HepG2 (cell line): ENCODE measurements at regions not wholly inside any gene's neighbourhood (a gene's known extent, or its start where the extent isn't known, plus 50 kb on each side); places are given as distances from the start of the nearest gene placed in this dataset.

Source experiments
- ATF7 ChIP-seq, 2 experiments: fragments of 450-650 bp in 1 of 2; sonication (generic) in 1 of 2; formaldehyde crosslinking in 1 of 2; IDR thresholded peaks; 2 replicates each; pipeline versions ENCODE4 v1.4.0 to v1.6.1; 2016 to 2020; ENCODE audit warnings: antibody characterized with exemption in 1 of 2, mild to moderate bottlenecking in 1 of 2, missing genetic modification reagents in 1 of 2
- CC2D1A ChIP-seq: sonication (generic); formaldehyde crosslinking; IDR thresholded peaks from 2 replicates; pipeline ENCODE4 v1.8.1; 2023; ENCODE audit warnings: mild to moderate bottlenecking, missing genetic modification reagents
- DR1 ChIP-seq: sonication (generic); formaldehyde crosslinking; IDR thresholded peaks from 2 replicates; pipeline ENCODE4 v1.8.0; 2021; ENCODE audit warnings: mild to moderate bottlenecking, missing genetic modification reagents, inconsistent platforms
- FOXK2 ChIP-seq: fragments of 450-650 bp; IDR thresholded peaks from 2 replicates; pipeline ENCODE4 v1.6.1; 2016
- FOXM1 ChIP-seq: sonication (generic); formaldehyde crosslinking; IDR thresholded peaks from 2 replicates; pipeline ENCODE4 v1.5.0; 2020; ENCODE audit warnings: missing genetic modification reagents
- GABPA ChIP-seq, 2 experiments: IDR thresholded peaks; 2 replicates each; pipeline ENCODE4 v1.6.1; 2011 to 2016; ENCODE audit warnings: low read depth in 2 of 2, low read length in 1 of 2, missing biosample characterization in 1 of 2, missing genetic modification characterization in 1 of 2
- HDAC6 ChIP-seq: fragments of 200-600 bp; sonication (generic); IDR thresholded peaks from 2 replicates; pipeline ENCODE4 v1.7.0; 2017; ENCODE audit warnings: mild to moderate bottlenecking, antibody characterized with exemption, low read length, low read depth
- HNRNPH1 ChIP-seq: fragments of 200-400 bp; formaldehyde crosslinking; optimal IDR thresholded peaks from 2 replicates; pipeline ENCODE3; 2017; ENCODE audit warnings: mild to moderate bottlenecking, low read depth, low read length
- JDP2 ChIP-seq: sonication (generic); formaldehyde crosslinking; IDR thresholded peaks from 2 replicates; pipeline ENCODE4 v1.8.1; 2022; ENCODE audit warnings: missing genetic modification reagents, borderline replicate concordance
- KAT8 ChIP-seq: IDR thresholded peaks from 2 replicates; pipeline ENCODE4 v1.6.1; 2016; ENCODE audit warnings: missing genetic modification reagents, missing compliant biosample characterization
- MED1 ChIP-seq: sonication (generic); formaldehyde crosslinking; IDR thresholded peaks from 2 replicates; pipeline ENCODE4 v1.4.0; 2020; ENCODE audit warnings: missing genetic modification reagents
- POLR2AphosphoS2 ChIP-seq: IDR thresholded peaks from 2 replicates; pipeline ENCODE4 v1.6.1; 2011; ENCODE audit warnings: low read depth, low read length, improper control_type of control experiment
- SAP130 ChIP-seq: IDR thresholded peaks from 2 replicates; pipeline ENCODE4 v1.6.1; 2016; ENCODE audit warnings: low read depth
- SOX5 ChIP-seq: IDR thresholded peaks from 2 replicates; pipeline ENCODE4 v1.6.1; 2016; ENCODE audit warnings: borderline replicate concordance
- SRY ChIP-seq: sonication (generic); formaldehyde crosslinking; IDR thresholded peaks from 2 replicates; pipeline ENCODE4 v1.8.0; 2022; ENCODE audit warnings: mild to moderate bottlenecking, missing genetic modification reagents
- YEATS4 ChIP-seq: sonication (generic); formaldehyde crosslinking; IDR thresholded peaks from 2 replicates; pipeline ENCODE4 v1.4.0; 2020; ENCODE audit warnings: missing genetic modification reagents, borderline replicate concordance
- ZNF577 ChIP-seq: sonication (generic); formaldehyde crosslinking; IDR thresholded peaks from 2 replicates; pipeline ENCODE4 v1.4.0; 2020; ENCODE audit warnings: mild to moderate bottlenecking, low read depth, missing genetic modification reagents, borderline replicate concordance
- ZNF674 ChIP-seq: sonication (generic); formaldehyde crosslinking; IDR thresholded peaks from 2 replicates; pipeline ENCODE4 v1.5.0; 2020; ENCODE audit warnings: low read depth, mild to moderate bottlenecking, missing genetic modification reagents
- TF ChIP-seq, protein P1 (sequence below): IDR thresholded peaks from 2 replicates; pipeline ENCODE4 v1.6.1; 2012; ENCODE audit warnings: low read length, improper control_type of control experiment
- TF ChIP-seq, protein P2 (sequence below): sonication (generic); formaldehyde crosslinking; conservative IDR thresholded peaks from 2 replicates; pipeline ENCODE4 v1.4.0; 2020; ENCODE audit warnings: missing genetic modification reagents
- TF ChIP-seq, protein P3 (sequence below): sonication (generic); formaldehyde crosslinking; IDR thresholded peaks from 2 replicates; pipeline ENCODE4 v1.9.0; 2021; ENCODE audit warnings: missing genetic modification reagents, borderline replicate concordance
- TF ChIP-seq, protein P4 (sequence below): sonication (generic); formaldehyde crosslinking; IDR thresholded peaks from 2 replicates; pipeline ENCODE4 v1.4.0; 2020; ENCODE audit warnings: missing genetic modification reagents

DNA sequence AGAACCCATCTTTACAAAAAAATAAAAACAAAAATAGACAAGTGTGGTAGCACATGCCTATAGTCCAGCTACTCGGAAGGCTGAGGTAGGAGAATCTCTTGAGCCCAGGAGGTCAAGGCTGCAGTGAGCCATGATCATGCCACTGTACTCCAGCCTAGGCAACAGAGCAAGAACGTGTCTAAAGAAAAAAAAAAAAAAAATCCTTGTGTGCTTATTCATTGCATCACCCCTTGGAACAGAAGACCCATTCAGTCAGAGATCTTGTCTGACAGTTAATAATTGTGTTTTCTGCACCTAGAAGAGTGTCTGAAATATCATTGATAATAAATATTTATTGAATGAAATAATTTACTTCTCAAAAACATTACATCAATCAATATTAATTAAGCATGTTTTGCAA is 97.4 kb upstream of the TBL1X start (continued):
- TF ChIP-seq, protein P1, sequence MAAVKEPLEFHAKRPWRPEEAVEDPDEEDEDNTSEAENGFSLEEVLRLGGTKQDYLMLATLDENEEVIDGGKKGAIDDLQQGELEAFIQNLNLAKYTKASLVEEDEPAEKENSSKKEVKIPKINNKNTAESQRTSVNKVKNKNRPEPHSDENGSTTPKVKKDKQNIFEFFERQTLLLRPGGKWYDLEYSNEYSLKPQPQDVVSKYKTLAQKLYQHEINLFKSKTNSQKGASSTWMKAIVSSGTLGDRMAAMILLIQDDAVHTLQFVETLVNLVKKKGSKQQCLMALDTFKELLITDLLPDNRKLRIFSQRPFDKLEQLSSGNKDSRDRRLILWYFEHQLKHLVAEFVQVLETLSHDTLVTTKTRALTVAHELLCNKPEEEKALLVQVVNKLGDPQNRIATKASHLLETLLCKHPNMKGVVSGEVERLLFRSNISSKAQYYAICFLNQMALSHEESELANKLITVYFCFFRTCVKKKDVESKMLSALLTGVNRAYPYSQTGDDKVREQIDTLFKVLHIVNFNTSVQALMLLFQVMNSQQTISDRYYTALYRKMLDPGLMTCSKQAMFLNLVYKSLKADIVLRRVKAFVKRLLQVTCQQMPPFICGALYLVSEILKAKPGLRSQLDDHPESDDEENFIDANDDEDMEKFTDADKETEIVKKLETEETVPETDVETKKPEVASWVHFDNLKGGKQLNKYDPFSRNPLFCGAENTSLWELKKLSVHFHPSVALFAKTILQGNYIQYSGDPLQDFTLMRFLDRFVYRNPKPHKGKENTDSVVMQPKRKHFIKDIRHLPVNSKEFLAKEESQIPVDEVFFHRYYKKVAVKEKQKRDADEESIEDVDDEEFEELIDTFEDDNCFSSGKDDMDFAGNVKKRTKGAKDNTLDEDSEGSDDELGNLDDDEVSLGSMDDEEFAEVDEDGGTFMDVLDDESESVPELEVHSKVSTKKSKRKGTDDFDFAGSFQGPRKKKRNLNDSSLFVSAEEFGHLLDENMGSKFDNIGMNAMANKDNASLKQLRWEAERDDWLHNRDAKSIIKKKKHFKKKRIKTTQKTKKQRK = no peak
- TF ChIP-seq DR1 (no peak), MED1 (CRISPR knock-in tag) (no peak), GABPA (IDR thresholded peaks at IDR 0.05; ENCODE audit: low read depth, low read length) (no peak), GABPA (CRISPR knock-in tag; IDR thresholded peaks at IDR 0.05; ENCODE audit: low read depth) (no peak), ATF7 (IDR thresholded peaks at IDR 0.05) (0 out of 2 replicates have a peak, but pooled peaks have one; percentile 15), ATF7 (CRISPR knock-in tag; IDR thresholded peaks at IDR 0.05) (no peak), ZNF674 (CRISPR knock-in tag) (no peak), HDAC6 (no peak), SAP130 (CRISPR knock-in tag) (peak; percentile 28; the same call in 1 of the 2 replicates), YEATS4 (CRISPR knock-in tag) (no peak), JDP2 (no peak), ZNF577 (no peak), FOXM1 (no peak), SRY (no peak), POLR2AphosphoS2 (no peak), SOX5 (CRISPR knock-in tag) (no peak), FOXK2 (no peak), CC2D1A (CRISPR knock-in tag) (no peak), KAT8 (CRISPR knock-in tag) (no peak), HNRNPH1 (no peak)
- TF ChIP-seq, protein P2, sequence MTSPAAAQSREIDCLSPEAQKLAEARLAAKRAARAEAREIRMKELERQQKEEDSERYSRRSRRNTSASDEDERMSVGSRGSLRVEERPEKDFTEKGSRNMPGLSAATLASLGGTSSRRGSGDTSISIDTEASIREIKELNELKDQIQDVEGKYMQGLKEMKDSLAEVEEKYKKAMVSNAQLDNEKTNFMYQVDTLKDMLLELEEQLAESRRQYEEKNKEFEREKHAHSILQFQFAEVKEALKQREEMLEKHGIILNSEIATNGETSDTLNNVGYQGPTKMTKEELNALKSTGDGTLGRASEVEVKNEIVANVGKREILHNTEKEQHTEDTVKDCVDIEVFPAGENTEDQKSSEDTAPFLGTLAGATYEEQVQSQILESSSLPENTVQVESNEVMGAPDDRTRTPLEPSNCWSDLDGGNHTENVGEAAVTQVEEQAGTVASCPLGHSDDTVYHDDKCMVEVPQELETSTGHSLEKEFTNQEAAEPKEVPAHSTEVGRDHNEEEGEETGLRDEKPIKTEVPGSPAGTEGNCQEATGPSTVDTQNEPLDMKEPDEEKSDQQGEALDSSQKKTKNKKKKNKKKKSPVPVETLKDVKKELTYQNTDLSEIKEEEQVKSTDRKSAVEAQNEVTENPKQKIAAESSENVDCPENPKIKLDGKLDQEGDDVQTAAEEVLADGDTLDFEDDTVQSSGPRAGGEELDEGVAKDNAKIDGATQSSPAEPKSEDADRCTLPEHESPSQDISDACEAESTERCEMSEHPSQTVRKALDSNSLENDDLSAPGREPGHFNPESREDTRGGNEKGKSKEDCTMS (CRISPR knock-in tag) = no peak
- TF ChIP-seq, protein P3, sequence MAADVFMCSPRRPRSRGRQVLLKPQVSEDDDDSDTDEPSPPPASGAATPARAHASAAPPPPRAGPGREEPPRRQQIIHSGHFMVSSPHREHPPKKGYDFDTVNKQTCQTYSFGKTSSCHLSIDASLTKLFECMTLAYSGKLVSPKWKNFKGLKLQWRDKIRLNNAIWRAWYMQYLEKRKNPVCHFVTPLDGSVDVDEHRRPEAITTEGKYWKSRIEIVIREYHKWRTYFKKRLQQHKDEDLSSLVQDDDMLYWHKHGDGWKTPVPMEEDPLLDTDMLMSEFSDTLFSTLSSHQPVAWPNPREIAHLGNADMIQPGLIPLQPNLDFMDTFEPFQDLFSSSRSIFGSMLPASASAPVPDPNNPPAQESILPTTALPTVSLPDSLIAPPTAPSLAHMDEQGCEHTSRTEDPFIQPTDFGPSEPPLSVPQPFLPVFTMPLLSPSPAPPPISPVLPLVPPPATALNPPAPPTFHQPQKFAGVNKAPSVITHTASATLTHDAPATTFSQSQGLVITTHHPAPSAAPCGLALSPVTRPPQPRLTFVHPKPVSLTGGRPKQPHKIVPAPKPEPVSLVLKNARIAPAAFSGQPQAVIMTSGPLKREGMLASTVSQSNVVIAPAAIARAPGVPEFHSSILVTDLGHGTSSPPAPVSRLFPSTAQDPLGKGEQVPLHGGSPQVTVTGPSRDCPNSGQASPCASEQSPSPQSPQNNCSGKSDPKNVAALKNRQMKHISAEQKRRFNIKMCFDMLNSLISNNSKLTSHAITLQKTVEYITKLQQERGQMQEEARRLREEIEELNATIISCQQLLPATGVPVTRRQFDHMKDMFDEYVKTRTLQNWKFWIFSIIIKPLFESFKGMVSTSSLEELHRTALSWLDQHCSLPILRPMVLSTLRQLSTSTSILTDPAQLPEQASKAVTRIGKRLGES (CRISPR knock-in tag) = no peak
- TF ChIP-seq, protein P4, sequence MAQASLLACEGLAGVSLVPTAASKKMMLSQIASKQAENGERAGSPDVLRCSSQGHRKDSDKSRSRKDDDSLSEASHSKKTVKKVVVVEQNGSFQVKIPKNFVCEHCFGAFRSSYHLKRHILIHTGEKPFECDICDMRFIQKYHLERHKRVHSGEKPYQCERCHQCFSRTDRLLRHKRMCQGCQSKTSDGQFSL (CRISPR knock-in tag) = no peak
